ENCODE measurements at regions not wholly inside any gene's neighbourhood (a gene's known extent, or its start where the extent isn't known, plus 50 kb on each side); places are given as distances from the start of the nearest gene placed in this dataset.

- no TSS peak for BruUV-seq (replicated peaks)
- Histone ChIP-seq H3K36me3 (replicated peaks in 1 of 2; ENCODE audit: control insufficient read depth in 1 of 2, insufficient read depth in 2 of 2, low read length in 2 of 2) (no peaks in the 10 kb centered on the region), H3K4me2 (ENCODE audit: low read depth, low read length) (no peak overlapping the region), H3K27ac (ENCODE audit: extremely low read length, insufficient read depth, low read length) (no peak overlapping the region), H2AFZ (ENCODE audit: low read length) (no peak overlapping the region), H3K4me1 (ENCODE audit: insufficient read depth, low read length) (no peaks in the 10 kb centered on the region), H3K9ac (ENCODE audit: insufficient read depth, low read depth, low read length) (no peak overlapping the region), H3K9me3 (ENCODE audit: low read length) (no peaks in the 10 kb centered on the region), H3K79me2 (ENCODE audit: insufficient read depth, low read length) (no peaks in the 10 kb centered on the region), H3K27me3 (ENCODE audit: control insufficient read depth in 1 of 2, insufficient read depth in 2 of 2, low read length in 2 of 2) (no peaks in the 10 kb centered on the region; a peak in 1 of 5 replicates), H3K4me3 (replicated peaks in 1 of 3; ENCODE audit: insufficient read depth in 1 of 3, low read depth in 2 of 3, low read length in 3 of 3) (no peak overlapping the region), H4K20me1 (ENCODE audit: insufficient read depth, low read length) (no peaks in the 10 kb centered on the region)
- WGBS (ENCODE audit: low lambda C conversion rate): 21% methylated on average over 4 of the region's 4 CpGs
- ChIA-PET POLR2A (no interaction called here), CTCF (ENCODE audit: low intra/inter-chr PET ratio, low total read pairs) (no interaction called here)
- DNase-seq (ENCODE audit: low spot score) (no peak), FAIRE-seq (no peak), ATAC-seq (no peak)
- in situ Hi-C loops (cut with HindIII; ENCODE audit: extremely low pct_ligation_motif_present, low pct_unique_long_range_greater_than_20kb) (no loop called here), intact Hi-C loops (cut with micrococcal nuclease; ENCODE audit: unreplicated experiment) (no loop called here)
- TF ChIP-seq XRCC5 (optimal IDR thresholded peaks at IDR 0.05; ENCODE audit: low read length): no peak
- no peak for TF ChIP-seq DBP (CRISPR knock-in tag; IDR thresholded peaks at IDR 0.05; ENCODE audit: not compliant biosample characterization)
- TF ChIP-seq ZNF766 (CRISPR knock-in tag; IDR thresholded peaks at IDR 0.05; ENCODE audit: borderline replicate concordance): no peak
- TF ChIP-seq MTF1 (CRISPR knock-in tag; IDR thresholded peaks at IDR 0.05): no peak
- TF ChIP-seq IKZF4 (CRISPR knock-in tag; IDR thresholded peaks at IDR 0.05; ENCODE audit: borderline replicate concordance, low read depth, not compliant biosample characterization): no peak
- no peak for TF ChIP-seq JARID2 (CRISPR knock-in tag; IDR thresholded peaks at IDR 0.05; ENCODE audit: insufficient replicate concordance)
- no peak for TF ChIP-seq ZC3H13 (CRISPR knock-in tag; IDR thresholded peaks at IDR 0.05)
- no peak for TF ChIP-seq ZBTB39 (CRISPR knock-in tag; IDR thresholded peaks at IDR 0.05)
- no peak for TF ChIP-seq ZBTB2 (CRISPR knock-in tag; IDR thresholded peaks at IDR 0.05; ENCODE audit: low read depth)
- no peak for TF ChIP-seq ZNF33B (CRISPR knock-in tag; IDR thresholded peaks at IDR 0.05)
- TF ChIP-seq DNMT3B (CRISPR knock-in tag; conservative IDR thresholded peaks at IDR 0.05): no peak
- no peak for TF ChIP-seq ATAD3A (CRISPR knock-in tag; IDR thresholded peaks at IDR 0.05)
- no peak for TF ChIP-seq ZNF34 (CRISPR knock-in tag; IDR thresholded peaks at IDR 0.05; ENCODE audit: borderline replicate concordance)
- TF ChIP-seq PTBP1 (IDR thresholded peaks at IDR 0.05; ENCODE audit: low read depth, low read length, poor library complexity, severe bottlenecking): no peak
- TF ChIP-seq NBN (conservative IDR thresholded peaks at IDR 0.05): no peak
- TF ChIP-seq AGO2 (optimal IDR thresholded peaks at IDR 0.05; ENCODE audit: low read depth, low read length): no peak
These were observed 121.3 kb downstream of the C12orf75 start for GRCh38 chr12:105451798-105452197.
